Activated CD8-positive, alpha-beta T cell treated with anti-CD3 and anti-CD28 coated beads for 36 hours (primary cell): ENCODE measurements at regions not wholly inside any gene's neighbourhood (a gene's known extent, or its start where the extent isn't known, plus 50 kb on each side); places are given as distances from the start of the nearest gene placed in this dataset.
A peak's percentile ranks its signal among the peaks of the same experiment; 100 is the strongest.

ENCODE experiments used
- ATAC-seq: fragments of 200-7000 bp; cut with Tn5 transposase; one replicate; pipeline ENCODE4 v1.10.0; 2021; ENCODE audit warnings: mild to moderate bottlenecking, moderate library complexity
- CTCF ChIA-PET: fragments of 350-600 bp; sonication (Branson Sonifier 250); formaldehyde crosslinking; loops from one replicate; lab custom pipeline; 2021; ENCODE audit warnings: antibody characterized with exemption; lab: Charles Lee
- POLR2A ChIA-PET: fragments of 350-600 bp; sonication (Branson Sonifier 250); formaldehyde crosslinking; loops from one replicate; lab custom pipeline; 2021; ENCODE audit warnings: antibody characterized with exemption; lab: Charles Lee
- DNase-seq: peaks from one replicate; pipeline ENCODE4 v3.0.0-alpha.2; 2020
- H3K27ac Mint-ChIP-seq: one replicate; pipeline ENCODE4 v1.8.0; 2021; ENCODE audit warnings: mild to moderate bottlenecking, mixed read lengths
- H3K27me3 Mint-ChIP-seq: one replicate; pipeline ENCODE4 v1.8.0; 2021; ENCODE audit warnings: mixed read lengths
- H3K36me3 Mint-ChIP-seq: one replicate; pipeline ENCODE4 v1.8.0; 2021; ENCODE audit warnings: low read depth, mixed read lengths
- H3K4me1 Mint-ChIP-seq: one replicate; pipeline ENCODE4 v1.8.0; 2021; ENCODE audit warnings: low read depth, mixed read lengths
- H3K4me3 Mint-ChIP-seq: one replicate; pipeline ENCODE4 v1.8.0; 2021; ENCODE audit warnings: mild to moderate bottlenecking, moderate library complexity, mixed read lengths
- H3K9me3 Mint-ChIP-seq: one replicate; pipeline ENCODE4 v1.8.0; 2021; ENCODE audit warnings: mixed read lengths
- CTCF ChIP-seq: fragments of 200-600 bp; IDR thresholded peaks from one replicate; pipeline ENCODE4 v1.8.0; 2022; ENCODE audit warnings: antibody characterized with exemption, mild to moderate bottlenecking
- intact Hi-C: fragments of 100-400 bp; cut with micrococcal nuclease; formaldehyde crosslinking; loops from one replicate; pipeline ENCODE4 v1.10.0; 2022

- H3K27ac Mint-ChIP-seq = no peak overlapping the region
- intact Hi-C loops = no loop called here
- peaks cover 12% of the 10 kb centered on the region for H3K4me1 Mint-ChIP-seq
- TF ChIP-seq CTCF = no peak
- ATAC-seq (no peak), DNase-seq (no peak)
- no peaks in the 10 kb centered on the region for H3K36me3 Mint-ChIP-seq
- ChIA-PET CTCF (interaction anchor here (3.9 kb wide), 1 partner anchor 12 kb away, joined by 25 read pairs; no protein-coding TSS in a partner anchor), POLR2A (no interaction called here)
- H3K9me3 Mint-ChIP-seq = no peaks in the 10 kb centered on the region
- H3K27me3 Mint-ChIP-seq = peaks cover 12% of the 10 kb centered on the region
- H3K4me3 Mint-ChIP-seq = no peak overlapping the region
Observed at GRCh38 chr1:245054507-245055270, 100.1 kb upstream of the KIF26B start.

GRCh38 chr1:245054105-245054504 lies 100.7 kb upstream of the KIF26B start:
- no peak overlapping the region for H3K27ac Mint-ChIP-seq
- H3K4me3 Mint-ChIP-seq = no peak overlapping the region
- DNase-seq (no peak), ATAC-seq (no peak)
- H3K4me1 Mint-ChIP-seq = peaks cover 12% of the 10 kb centered on the region
- H3K9me3 Mint-ChIP-seq = no peaks in the 10 kb centered on the region
- ChIA-PET CTCF (interaction anchor here (3.9 kb wide), 1 partner anchor 11 kb away, joined by 25 read pairs; no protein-coding TSS in a partner anchor), POLR2A (no interaction called here)
- no peak for TF ChIP-seq CTCF
- peaks cover 12% of the 10 kb centered on the region for H3K27me3 Mint-ChIP-seq
- intact Hi-C loops = no loop called here
- H3K36me3 Mint-ChIP-seq = no peaks in the 10 kb centered on the region

GRCh38 chr1:245052258-245052657 lies 102.5 kb upstream of the KIF26B start:
- Mint-ChIP-seq H3K4me1 (peaks cover 12% of the 10 kb centered on the region), H3K9me3 (no peaks in the 10 kb centered on the region), H3K36me3 (no peaks in the 10 kb centered on the region), H3K27me3 (peaks cover 12% of the 10 kb centered on the region), H3K27ac (no peak overlapping the region), H3K4me3 (no peak overlapping the region)
- CTCF ChIA-PET = interaction anchor here (0.7 to 2.3 kb wide), 6 partner anchors 8 to 449 kb away, joined by 3 to 15 read pairs (median 4); no protein-coding TSS in a partner anchor
- intact Hi-C loops = no loop called here
- DNase-seq (no peak), ATAC-seq (no peak)
- POLR2A ChIA-PET = interaction anchor here (0.6 kb wide), 1 partner anchor 550 kb away, joined by 3 read pairs; no protein-coding TSS in a partner anchor
- TF ChIP-seq CTCF = no peak

- Mint-ChIP-seq H3K4me3 (peak overlapping the region; percentile 36), H3K4me1 (peaks cover 12% of the 10 kb centered on the region), H3K27me3 (peaks cover 12% of the 10 kb centered on the region), H3K36me3 (no peaks in the 10 kb centered on the region), H3K9me3 (no peaks in the 10 kb centered on the region), H3K27ac (peak overlapping the region; percentile 17)
- CTCF ChIA-PET = interaction anchor here (0.7 to 2.3 kb wide), 7 partner anchors 9 to 448 kb away, joined by 3 to 15 read pairs (median 4); no protein-coding TSS in a partner anchor
- ATAC-seq (peak; percentile 72), DNase-seq (peak; percentile 45)
- intact Hi-C loops = no loop called here
- no peak for TF ChIP-seq CTCF
- POLR2A ChIA-PET = interaction anchor here (0.6 to 1.2 kb wide), 3 partner anchors 9 to 549 kb away, joined by 3 to 4 read pairs (median 3); no protein-coding TSS in a partner anchor
Observed at GRCh38 chr1:245051349-245052221, 103.2 kb upstream of the KIF26B start.
